ENCODE measurements at regions not wholly inside any gene's neighbourhood (a gene's known extent, or its start where the extent isn't known, plus 50 kb on each side); places are given as distances from the start of the nearest gene placed in this dataset.

GRCh38 chr5:4868140-4868735 lies 271.9 kb upstream of the ADAMTS16 start:
- peak; percentile 23 for DNase-seq

- DNase-seq, result no peak
Observed at GRCh38 chr5:4873652-4874051, 266.5 kb upstream of the ADAMTS16 start.

DNA sequence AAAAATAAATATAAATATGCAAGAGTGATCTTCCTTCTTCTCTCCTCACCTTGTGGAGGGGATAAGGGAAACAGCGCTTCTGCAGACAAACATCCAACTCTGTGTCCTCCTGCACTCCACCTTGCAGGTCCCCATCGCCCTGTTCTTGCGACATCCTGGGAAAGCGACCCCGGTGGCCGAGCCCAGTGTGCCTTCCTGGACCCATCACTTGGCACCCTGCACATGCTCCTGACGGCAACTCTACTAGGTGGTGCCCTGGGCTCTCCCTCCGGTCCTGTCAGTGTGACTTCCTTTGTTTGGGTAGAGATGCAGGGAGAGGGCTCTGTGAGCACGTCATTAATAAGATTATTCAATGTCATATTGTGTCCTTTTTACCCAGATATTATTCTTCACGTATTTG lies 266.0 kb upstream of the ADAMTS16 start:
- DNase-seq, result no peak

DNA sequence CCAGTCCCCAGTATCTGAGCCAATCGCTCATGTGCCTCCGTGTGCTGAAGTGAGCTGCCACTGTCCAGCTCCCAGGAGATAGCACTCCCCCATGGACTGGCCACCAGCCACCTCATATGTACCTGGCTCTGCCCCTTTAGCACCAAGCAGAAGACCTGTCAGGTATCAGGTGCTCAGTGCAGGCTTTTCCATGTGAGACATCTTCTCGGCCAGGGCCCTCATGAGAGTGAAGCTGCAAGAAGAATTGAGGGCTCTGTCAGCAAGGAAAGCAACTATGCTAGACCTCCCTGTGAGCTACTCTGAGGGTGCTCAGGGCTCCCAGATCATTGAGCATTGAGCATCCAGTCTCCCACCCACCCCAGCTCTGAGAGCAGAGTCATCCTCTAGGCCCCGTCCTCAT lies 264.2 kb upstream of the ADAMTS16 start:
- no peak for DNase-seq

- no peak for DNase-seq
Observed at GRCh38 chr5:4876804-4877203, 263.3 kb upstream of the ADAMTS16 start.

GRCh38 chr5:4877579-4877978 lies 262.6 kb upstream of the ADAMTS16 start:
- DNase-seq, result no peak

DNA sequence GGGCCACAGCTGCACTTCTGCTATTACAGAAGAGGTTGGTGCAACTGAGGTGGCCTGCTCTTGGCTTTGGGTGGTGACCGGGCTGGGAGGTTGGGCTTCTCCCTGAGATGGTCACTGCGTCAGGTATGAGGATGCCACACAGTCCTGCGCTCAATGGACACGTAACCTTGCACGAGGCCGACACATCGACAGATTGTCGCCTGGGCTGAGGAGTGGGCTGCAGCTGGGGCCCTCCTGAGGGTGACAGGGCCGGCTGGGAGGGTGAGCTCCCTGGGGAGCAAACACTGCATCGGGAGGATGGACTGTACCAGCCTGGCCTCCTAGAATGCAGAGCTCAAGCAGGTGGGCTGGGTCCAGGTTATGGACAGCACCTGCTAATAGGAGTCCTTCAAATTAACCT lies 261.1 kb upstream of the ADAMTS16 start:
- no peak for DNase-seq

DNA sequence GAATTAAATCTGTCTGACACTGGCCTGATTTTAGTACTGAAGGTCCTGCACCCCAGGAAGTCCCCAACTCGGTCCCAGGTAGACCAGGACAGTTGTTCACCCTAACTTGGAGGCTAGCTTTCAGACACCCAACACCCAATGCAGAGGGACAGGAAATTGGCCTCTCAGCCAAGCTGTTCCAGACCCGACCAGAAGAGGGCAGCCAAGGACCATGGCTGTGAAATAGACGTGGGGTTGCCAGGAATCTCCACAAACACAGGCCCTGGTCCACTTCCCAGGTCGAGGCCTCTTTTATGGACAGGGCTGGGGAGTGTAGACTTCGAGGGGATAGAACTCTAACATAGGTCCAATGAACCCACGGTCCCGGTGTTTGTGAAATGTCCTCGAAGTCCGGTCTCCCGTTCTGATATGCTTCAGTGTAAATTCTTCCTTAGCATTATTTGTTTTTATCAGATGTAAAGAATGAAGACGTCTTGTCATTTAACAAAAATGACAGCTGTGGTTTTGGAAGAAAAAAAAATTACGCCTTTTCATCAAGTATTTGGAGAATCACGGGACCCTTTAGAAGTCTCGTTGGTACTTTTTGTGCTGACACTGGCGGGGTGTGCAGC lies 260.3 kb upstream of the ADAMTS16 start:
- DNase-seq, result peak; percentile 70

- no peak for DNase-seq
Observed at GRCh38 chr5:4880304-4880741, 259.8 kb upstream of the ADAMTS16 start.

GRCh38 chr5:4881366-4882002 lies 258.6 kb upstream of the ADAMTS16 start:
- DNase-seq, result no peak

- no peak for DNase-seq
Observed at GRCh38 chr5:4882186-4882585, 257.9 kb upstream of the ADAMTS16 start.

- DNase-seq, result no peak
Observed at GRCh38 chr5:4883360-4883759, 256.8 kb upstream of the ADAMTS16 start.

- no peak for DNase-seq
Observed at GRCh38 chr5:4893063-4893744, 246.9 kb upstream of the ADAMTS16 start.

GRCh38 chr5:4896328-4896727 lies 243.8 kb upstream of the ADAMTS16 start:
- DNase-seq, result no peak

GRCh38 chr5:4901305-4901811 lies 238.8 kb upstream of the ADAMTS16 start:
- no peak for DNase-seq

- DNase-seq, result no peak
Observed at GRCh38 chr5:4901924-4902323, 238.2 kb upstream of the ADAMTS16 start.

- no peak for DNase-seq
Observed at GRCh38 chr5:4905674-4906520, 234.2 kb upstream of the ADAMTS16 start.

GRCh38 chr5:4906786-4907185 lies 233.3 kb upstream of the ADAMTS16 start:
- no peak for DNase-seq

GRCh38 chr5:4907571-4907970 lies 232.6 kb upstream of the ADAMTS16 start:
- DNase-seq, result no peak

DNA sequence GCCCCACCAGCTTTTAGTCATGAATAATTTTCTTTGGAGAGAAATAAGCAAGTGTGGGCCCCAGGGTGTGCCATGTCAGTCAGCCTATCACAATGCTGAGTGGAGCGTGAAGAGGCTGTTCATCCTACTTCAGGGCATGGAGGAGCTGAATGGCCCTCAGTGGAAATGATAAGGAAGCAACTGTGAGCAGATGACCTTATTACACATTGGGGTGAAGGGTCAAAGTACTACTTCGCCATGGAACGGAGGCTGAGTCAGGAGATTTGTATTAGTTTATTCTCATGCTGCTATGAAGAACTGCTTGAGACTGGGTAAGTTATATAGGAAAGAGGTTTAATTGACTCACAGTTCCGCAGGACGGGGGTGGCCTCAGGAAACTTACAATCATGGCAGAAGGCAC lies 231.0 kb upstream of the ADAMTS16 start:
- DNase-seq, result no peak

GRCh38 chr5:4911646-4912403 lies 228.3 kb upstream of the ADAMTS16 start:
- DNase-seq, result no peak

DNA sequence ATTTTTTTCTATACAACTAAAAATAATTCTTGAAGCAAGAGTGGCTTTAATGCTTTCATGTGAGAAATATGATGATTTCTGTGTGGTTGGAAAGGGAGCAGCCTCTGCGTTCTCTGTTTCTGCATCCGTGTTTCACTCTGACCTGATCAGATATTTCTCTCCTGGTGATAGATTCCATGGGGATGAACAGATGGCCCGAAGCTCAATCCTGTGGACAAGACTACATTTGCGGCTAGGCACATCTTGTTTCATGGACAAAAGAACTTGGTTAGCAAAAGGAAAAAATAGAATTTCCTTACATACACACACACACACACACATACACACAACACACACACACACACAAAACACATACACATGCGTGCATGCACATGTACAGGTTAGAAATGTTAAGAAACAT lies 218.2 kb upstream of the ADAMTS16 start:
- no peak for DNase-seq

Measured in fibroblast of upper back skin (primary cell).